ENCODE measurements at regions not wholly inside any gene's neighbourhood (a gene's known extent, or its start where the extent isn't known, plus 50 kb on each side); places are given as distances from the start of the nearest gene placed in this dataset.
A peak's percentile ranks its signal among the peaks of the same experiment; 100 is the strongest.

GRCh38 chr12:68557011-68557730 is 53.5 kb upstream of the RAP1B start:
- no peak for TF ChIP-seq CTCF (IDR thresholded peaks at IDR 0.05)
- Mint-ChIP-seq H3K4me3 (ENCODE audit: unreplicated experiment) (peak overlapping the region; percentile 7), H3K9me3 (ENCODE audit: low read depth) (no peaks in the 10 kb centered on the region), H3K27ac (ENCODE audit: unreplicated experiment) (peak overlapping the region; percentile 93), H3K27me3 (ENCODE audit: low read depth) (no peaks in the 10 kb centered on the region), H3K4me1 (ENCODE audit: low read depth) (peaks cover 30% of the 10 kb centered on the region), H3K36me3 (ENCODE audit: low read depth) (no peaks in the 10 kb centered on the region)
- no peak for DNase-seq (ENCODE audit: low spot score)

- Mint-ChIP-seq H3K9me3 (ENCODE audit: low read depth) (no peaks in the 10 kb centered on the region), H3K27me3 (ENCODE audit: low read depth) (no peaks in the 10 kb centered on the region), H3K27ac (ENCODE audit: unreplicated experiment) (no peak overlapping the region), H3K36me3 (ENCODE audit: low read depth) (no peaks in the 10 kb centered on the region), H3K4me3 (ENCODE audit: unreplicated experiment) (no peak overlapping the region), H3K4me1 (ENCODE audit: low read depth) (peaks cover 30% of the 10 kb centered on the region)
- no peak for TF ChIP-seq CTCF (IDR thresholded peaks at IDR 0.05)
- DNase-seq (ENCODE audit: low spot score): no peak
Measured at GRCh38 chr12:68559246-68559645, 51.5 kb upstream of the RAP1B start.

- Mint-ChIP-seq H3K36me3 (ENCODE audit: low read depth) (no peaks in the 10 kb centered on the region), H3K4me3 (ENCODE audit: unreplicated experiment) (no peak overlapping the region), H3K27ac (ENCODE audit: unreplicated experiment) (peak overlapping the region; percentile 33), H3K4me1 (ENCODE audit: low read depth) (peaks cover 33% of the 10 kb centered on the region), H3K27me3 (ENCODE audit: low read depth) (no peaks in the 10 kb centered on the region), H3K9me3 (ENCODE audit: low read depth) (no peaks in the 10 kb centered on the region)
- DNase-seq (ENCODE audit: low spot score): no peak
- TF ChIP-seq CTCF (IDR thresholded peaks at IDR 0.05): no peak
Measured at GRCh38 chr12:68559984-68560850, 50.5 kb upstream of the RAP1B start.

- Mint-ChIP-seq H3K27ac (ENCODE audit: unreplicated experiment) (no peak overlapping the region), H3K4me1 (ENCODE audit: low read depth) (peaks cover 35% of the 10 kb centered on the region), H3K36me3 (ENCODE audit: low read depth) (no peaks in the 10 kb centered on the region), H3K4me3 (ENCODE audit: unreplicated experiment) (no peak overlapping the region), H3K27me3 (ENCODE audit: low read depth) (no peaks in the 10 kb centered on the region), H3K9me3 (ENCODE audit: low read depth) (no peaks in the 10 kb centered on the region)
- DNase-seq (ENCODE audit: low spot score): no peak
- TF ChIP-seq CTCF (IDR thresholded peaks at IDR 0.05): no peak
Measured at GRCh38 chr12:68560851-68561422, 49.8 kb upstream of the RAP1B start.

All from chondrocyte (in vitro differentiated cells).